IPS DF 4.7 (cell line): ENCODE measurements at regions not wholly inside any gene's neighbourhood (a gene's known extent, or its start where the extent isn't known, plus 50 kb on each side); places are given as distances from the start of the nearest gene placed in this dataset.

Experiments used
- DNase-seq: peaks from one replicate; pipeline ENCODE4 v3.0.0-alpha.2; 2013; ENCODE audit warnings: low spot score; ENCODE audit errors: extremely low read depth

- no peak for DNase-seq
Observed at GRCh38 chr7:35398518-35398917, 144.6 kb upstream of the TBX20 start.

- no peak for DNase-seq
Observed at GRCh38 chr7:35390146-35390545, 136.2 kb upstream of the TBX20 start.

- no peak for DNase-seq
Observed at GRCh38 chr7:35389636-35390035, 135.7 kb upstream of the TBX20 start.

- DNase-seq: no peak
Observed at GRCh38 chr7:35386816-35387706, 133.2 kb upstream of the TBX20 start.

- DNase-seq: no peak
Observed at GRCh38 chr7:35386082-35386815, 132.3 kb upstream of the TBX20 start.

- DNase-seq: no peak
Observed at GRCh38 chr7:35384761-35385700, 131.1 kb upstream of the TBX20 start.

- no peak for DNase-seq
Observed at GRCh38 chr7:35380739-35381224, 126.9 kb upstream of the TBX20 start.

- no peak for DNase-seq
Observed at GRCh38 chr7:35379481-35379880, 125.6 kb upstream of the TBX20 start.

GRCh38 chr7:35375516-35375915 lies 121.6 kb upstream of the TBX20 start:
- no peak for DNase-seq

GRCh38 chr7:35374858-35375257 lies 121.0 kb upstream of the TBX20 start:
- no peak for DNase-seq

GRCh38 chr7:35371221-35371620 lies 117.3 kb upstream of the TBX20 start:
- DNase-seq: no peak

GRCh38 chr7:35370687-35371086 lies 116.8 kb upstream of the TBX20 start:
- DNase-seq: no peak

GRCh38 chr7:35366167-35367155 lies 112.6 kb upstream of the TBX20 start:
- peak; percentile 38 for DNase-seq

- DNase-seq: no peak
Observed at GRCh38 chr7:35365523-35365922, 111.6 kb upstream of the TBX20 start.

- no peak for DNase-seq
Observed at GRCh38 chr7:35362341-35362740, 108.4 kb upstream of the TBX20 start.

- DNase-seq: no peak
Observed at GRCh38 chr7:35359423-35359822, 105.5 kb upstream of the TBX20 start.

- DNase-seq: no peak
Observed at GRCh38 chr7:35356495-35356894, 102.6 kb upstream of the TBX20 start.

GRCh38 chr7:35355911-35356310 lies 102.0 kb upstream of the TBX20 start:
- no peak for DNase-seq

GRCh38 chr7:35355199-35355598 lies 101.3 kb upstream of the TBX20 start:
- DNase-seq: no peak

- DNase-seq: no peak
Observed at GRCh38 chr7:35353481-35353880, 99.6 kb upstream of the TBX20 start.
